GM23338 (cell line): ENCODE measurements at regions not wholly inside any gene's neighbourhood (a gene's known extent, or its start where the extent isn't known, plus 50 kb on each side); places are given as distances from the start of the nearest gene placed in this dataset.

Experiments used
- ATAC-seq: fragments of 200-7000 bp; cut with Tn5 transposase; 3 replicates; pipeline ENCODE4 v1.9.1; 2020
- DNase-seq: peaks from one replicate; pipeline ENCODE4 v3.0.0-alpha.2; 2015; ENCODE audit warnings: low spot score
- H2AFZ ChIP-seq: fragments of 200-600 bp; sonication (generic); 2 replicates; pipeline ENCODE4 v1.8.0; 2016; ENCODE audit warnings: antibody characterized with exemption, mild to moderate bottlenecking, moderate library complexity
- H3F3A ChIP-seq: fragments of 200-600 bp; sonication (generic); replicated peaks from 2 replicates; pipeline ENCODE4 v1.8.0; 2017; ENCODE audit warnings: antibody characterized with exemption, mixed run types, low read depth
- H3K27ac ChIP-seq: fragments of 200-600 bp; sonication (generic); 2 replicates; pipeline ENCODE4 v1.6.1; 2016; ENCODE audit warnings: low read depth
- H3K27me3 ChIP-seq: fragments of 200-600 bp; sonication (generic); 2 replicates; pipeline ENCODE4 v1.8.0; 2016; ENCODE audit warnings: mild to moderate bottlenecking, mixed run types, moderate library complexity; ENCODE audit not compliant: insufficient read depth
- H3K36me3 ChIP-seq: fragments of 200-600 bp; sonication (generic); 2 replicates; pipeline ENCODE4 v1.8.0; 2016; ENCODE audit warnings: mild to moderate bottlenecking; ENCODE audit not compliant: insufficient read depth
- H3K4me1 ChIP-seq: fragments of 200-600 bp; sonication (generic); 2 replicates; pipeline ENCODE4 v1.8.0; 2016; ENCODE audit warnings: mild to moderate bottlenecking, moderate library complexity; ENCODE audit not compliant: insufficient read depth
- H3K4me2 ChIP-seq: fragments of 200-600 bp; sonication (generic); 2 replicates; pipeline ENCODE4 v1.7.1; 2017; ENCODE audit warnings: mixed run types
- H3K4me3 ChIP-seq: fragments of 200-600 bp; sonication (generic); 2 replicates; pipeline ENCODE4 v1.6.1; 2016; ENCODE audit warnings: mixed run types
- H3K79me2 ChIP-seq: fragments of 200-600 bp; sonication (generic); replicated peaks from 2 replicates; pipeline ENCODE4 v1.8.0; 2017; ENCODE audit warnings: mild to moderate bottlenecking; ENCODE audit not compliant: insufficient read depth
- H3K9me2 ChIP-seq: fragments of 200-600 bp; sonication (generic); 2 replicates; pipeline ENCODE4 v1.8.0; 2017; ENCODE audit not compliant: insufficient read depth
- H4K20me1 ChIP-seq: fragments of 200-600 bp; sonication (generic); replicated peaks from 2 replicates; pipeline ENCODE4 v1.8.0; 2017; ENCODE audit warnings: mild to moderate bottlenecking; ENCODE audit not compliant: insufficient read depth
- H3K27ac Mint-ChIP-seq: 2 replicates; pipeline ENCODE4 v1.8.0; 2020; ENCODE audit warnings: inconsistent platforms, mild to moderate bottlenecking, moderate library complexity, mixed read lengths
- H3K27me3 Mint-ChIP-seq: 3 replicates; pipeline ENCODE4 v1.8.0; 2022; ENCODE audit warnings: low read depth, mild to moderate bottlenecking, moderate library complexity, mixed read lengths, inconsistent platforms; ENCODE audit not compliant: insufficient read depth, poor library complexity
- H3K36me3 Mint-ChIP-seq: 3 replicates; pipeline ENCODE4 v1.8.0; 2021; ENCODE audit warnings: low read depth, mild to moderate bottlenecking, inconsistent platforms, moderate library complexity, mixed read lengths
- H3K4me1 Mint-ChIP-seq: 3 replicates; pipeline ENCODE4 v1.8.0; 2020; ENCODE audit warnings: mild to moderate bottlenecking, inconsistent platforms, mixed read lengths
- H3K4me3 Mint-ChIP-seq: 3 replicates; pipeline ENCODE4 v1.8.0; 2021; ENCODE audit warnings: moderate library complexity, mild to moderate bottlenecking, inconsistent platforms, mixed read lengths
- H3K9me3 Mint-ChIP-seq: 3 replicates; pipeline ENCODE4 v1.8.0; 2020; ENCODE audit warnings: moderate library complexity, mild to moderate bottlenecking, inconsistent platforms, mixed read lengths
- CREB1 ChIP-seq: fragments of 250-450 bp; sonication (Bioruptor Pico); IDR thresholded peaks from 2 replicates; pipeline ENCODE4 v1.5.0; 2020; ENCODE audit warnings: low read depth, mild to moderate bottlenecking, moderate library complexity
- CTCF ChIP-seq, 2 experiments: fragments of 200-600 bp in 1 of 2; sonication (generic) in 1 of 2; conservative IDR thresholded peaks; 2 replicates each; pipeline versions ENCODE4 v1.5.1 to v1.6.1; 2016 to 2017; ENCODE audit warnings: antibody characterized with exemption in 2 of 2, low read depth in 2 of 2, mild to moderate bottlenecking in 2 of 2, moderate library complexity in 1 of 2
- EZH2 ChIP-seq: fragments of 200-600 bp; sonication (generic); IDR thresholded peaks from one replicate; pipeline ENCODE4 v1.8.0; 2017; ENCODE audit warnings: antibody characterized with exemption, mild to moderate bottlenecking, low read depth; ENCODE audit not compliant: unreplicated experiment
- EZH2phosphoT487 ChIP-seq: fragments of 200-600 bp; sonication (generic); IDR thresholded peaks from one replicate; pipeline ENCODE4 v1.8.1; 2018; ENCODE audit warnings: antibody characterized with exemption; ENCODE audit not compliant: unreplicated experiment
- JUNB ChIP-seq: IDR thresholded peaks from one replicate; pipeline ENCODE4 v1.6.1; 2016; ENCODE audit warnings: antibody characterized with exemption; ENCODE audit not compliant: unreplicated experiment
- ZNF462 ChIP-seq: fragments of 250-450 bp; sonication (Bioruptor Pico); IDR thresholded peaks from 2 replicates; pipeline ENCODE4 v1.5.0; 2020; ENCODE audit warnings: mild to moderate bottlenecking, moderate library complexity

- TF ChIP-seq ZNF462 (CRISPR knock-in tag) (no peak), EZH2phosphoT487 (no peak)
Observed at GRCh38 chr3:101119535-101119934, 126.3 kb upstream of the ABI3BP start (continued).

GRCh38 chr3:101117980-101118379 lies 124.8 kb upstream of the ABI3BP start:
- Mint-ChIP-seq H3K9me3 (no peaks in the 10 kb centered on the region), H3K36me3 (no peaks in the 10 kb centered on the region), H3K27ac (no peak overlapping the region), H3K27me3 (no peaks in the 10 kb centered on the region), H3K4me3 (no peak overlapping the region), H3K4me1 (no peaks in the 10 kb centered on the region)
- Histone ChIP-seq H3K4me3 (no peak overlapping the region), H3K4me1 (no peaks in the 10 kb centered on the region), H3K4me2 (no peak overlapping the region), H4K20me1 (no peaks in the 10 kb centered on the region), H3K9me2 (peaks cover 2% of the 10 kb centered on the region; the same call in 1 of the 2 replicates), H2AFZ (no peak overlapping the region), H3K27me3 (no peaks in the 10 kb centered on the region), H3K36me3 (no peaks in the 10 kb centered on the region), H3F3A (no peaks in the 10 kb centered on the region), H3K79me2 (no peaks in the 10 kb centered on the region), H3K27ac (no peak overlapping the region)
- no peak for DNase-seq
- ATAC-seq: no peak
- TF ChIP-seq CREB1 (CRISPR knock-in tag): no peak
- TF ChIP-seq CTCF (conservative IDR thresholded peaks at IDR 0.05; ENCODE audit: low read depth in 2 of 2): no peak
- no peak for TF ChIP-seq EZH2
- no peak for TF ChIP-seq JUNB
- no peak for TF ChIP-seq ZNF462 (CRISPR knock-in tag)
